ENCODE measurements at regions not wholly inside any gene's neighbourhood (a gene's known extent, or its start where the extent isn't known, plus 50 kb on each side); places are given as distances from the start of the nearest gene placed in this dataset.

GRCh38 chr1:98468111-98468717 lies 193.3 kb upstream of the SNX7 start:
- intact Hi-C loops (cut with micrococcal nuclease): loop anchor here in 1 of 2 donors (5.0 kb wide), 1 partner anchor 416 kb away; no protein-coding TSS in a partner anchor
- no peaks in the 10 kb centered on the region for H3K9me3 ChIP-seq (ENCODE audit: control insufficient read depth in 2 of 3, low read length in 3 of 3)
- ATAC-seq (no peak), DNase-seq (no peak)
- Mint-ChIP-seq H3K27me3 (peaks cover 0 to 6% (median 0%) of the 10 kb centered on the region in 5 donors), H3K4me3 (no peak overlapping the region), H3K27ac (no peak overlapping the region), H3K9me3 (peaks cover 0 to 1% (median 0%) of the 10 kb centered on the region in 11 donors), H3K36me3 (no peaks in the 10 kb centered on the region), H3K4me1 (peaks cover 0 to 2% (median 0%) of the 10 kb centered on the region in 7 donors)
- H3K4me1 ChIP-seq (ENCODE audit: control insufficient read depth in 2 of 2, insufficient read depth in 2 of 2, low read length in 2 of 2): no peaks in the 10 kb centered on the region
- POLR2A ChIA-PET: no interaction called here
- no peak overlapping the region for H3K27ac ChIP-seq (ENCODE audit: low read depth, low read length)
- CTCF ChIA-PET: no interaction called here
- no peaks in the 10 kb centered on the region for H3K27me3 ChIP-seq (ENCODE audit: control insufficient read depth in 2 of 2, insufficient read depth in 2 of 2, low read length in 2 of 2)
- no peak overlapping the region for H3K4me3 ChIP-seq (ENCODE audit: low read length)
- no peaks in the 10 kb centered on the region for H3K36me3 ChIP-seq (ENCODE audit: control insufficient read depth in 2 of 3, insufficient read depth in 3 of 3, low read length in 3 of 3)

DNA sequence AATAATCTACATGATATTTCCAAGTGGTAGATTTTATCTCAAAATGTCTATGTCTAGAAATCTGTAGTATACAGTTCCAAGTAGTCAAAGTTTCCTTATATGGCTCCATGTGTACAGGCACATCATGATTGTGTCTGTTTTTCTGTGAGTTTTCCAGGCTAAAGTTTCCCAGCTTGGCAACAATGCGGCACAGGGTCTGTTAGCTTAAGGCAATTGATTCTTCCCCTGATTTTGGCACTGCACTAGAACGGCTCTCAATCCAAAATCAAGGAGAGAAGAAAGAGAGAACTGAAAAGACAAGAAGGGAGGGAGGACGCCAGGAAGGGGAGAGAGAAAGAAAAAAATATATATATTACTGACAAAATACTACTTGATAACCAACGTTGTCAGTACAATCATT lies 193.9 kb upstream of the SNX7 start:
- intact Hi-C loops (cut with micrococcal nuclease): loop anchor here in 1 of 2 donors (5.0 kb wide), 1 partner anchor 415 kb away; no protein-coding TSS in a partner anchor
- Histone ChIP-seq H3K27me3 (ENCODE audit: control insufficient read depth in 2 of 2, insufficient read depth in 2 of 2, low read length in 2 of 2) (no peaks in the 10 kb centered on the region), H3K4me3 (ENCODE audit: low read length) (no peak overlapping the region), H3K36me3 (ENCODE audit: control insufficient read depth in 2 of 3, insufficient read depth in 3 of 3, low read length in 3 of 3) (no peaks in the 10 kb centered on the region), H3K27ac (ENCODE audit: low read depth, low read length) (no peak overlapping the region), H3K4me1 (ENCODE audit: control insufficient read depth in 2 of 2, insufficient read depth in 2 of 2, low read length in 2 of 2) (no peaks in the 10 kb centered on the region), H3K9me3 (ENCODE audit: control insufficient read depth in 2 of 3, low read length in 3 of 3) (no peaks in the 10 kb centered on the region)
- CTCF ChIA-PET: no interaction called here
- no peaks in the 10 kb centered on the region for H3K36me3 Mint-ChIP-seq
- POLR2A ChIA-PET: no interaction called here
- DNase-seq (no peak), ATAC-seq (no peak)
- H3K9me3 Mint-ChIP-seq: peaks cover 0 to 1% (median 0%) of the 10 kb centered on the region in 11 donors
- H3K4me3 Mint-ChIP-seq: no peak overlapping the region
- H3K27me3 Mint-ChIP-seq: peaks cover 0 to 6% (median 0%) of the 10 kb centered on the region in 5 donors
- H3K27ac Mint-ChIP-seq: no peak overlapping the region
- peaks cover 0 to 2% (median 0%) of the 10 kb centered on the region in 7 donors for H3K4me1 Mint-ChIP-seq

DNA sequence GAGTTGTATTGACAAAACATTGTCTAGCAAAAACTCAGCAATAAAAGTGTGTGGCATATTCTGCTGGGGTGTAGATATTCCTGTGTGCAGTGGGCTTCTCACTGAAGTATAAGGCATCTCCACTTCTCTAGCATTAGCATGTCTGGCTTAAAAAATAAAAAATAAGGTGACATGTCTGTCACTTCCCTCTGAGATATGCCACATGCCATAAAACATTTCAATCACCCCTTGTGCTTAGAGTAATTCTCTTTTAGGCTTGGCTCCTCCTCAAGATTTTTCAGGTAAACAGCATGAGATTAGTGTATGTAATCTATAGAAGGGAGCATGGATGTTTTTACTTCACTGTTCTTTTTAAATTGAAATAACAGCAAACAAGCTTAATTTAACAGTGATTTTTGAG lies 194.4 kb upstream of the SNX7 start:
- H3K4me3 ChIP-seq (ENCODE audit: low read length): no peak overlapping the region
- POLR2A ChIA-PET: no interaction called here
- ATAC-seq (no peak), DNase-seq (no peak)
- no peaks in the 10 kb centered on the region for H3K9me3 ChIP-seq (ENCODE audit: control insufficient read depth in 2 of 3, low read length in 3 of 3)
- no peaks in the 10 kb centered on the region for H3K4me1 ChIP-seq (ENCODE audit: control insufficient read depth in 2 of 2, insufficient read depth in 2 of 2, low read length in 2 of 2)
- Mint-ChIP-seq H3K9me3 (peaks cover 0 to 1% (median 0%) of the 10 kb centered on the region in 11 donors), H3K4me1 (peaks cover 0 to 2% (median 0%) of the 10 kb centered on the region in 7 donors), H3K27me3 (peaks cover 0 to 6% (median 0%) of the 10 kb centered on the region in 5 donors), H3K27ac (no peak overlapping the region), H3K36me3 (no peaks in the 10 kb centered on the region), H3K4me3 (no peak overlapping the region)
- H3K36me3 ChIP-seq (ENCODE audit: control insufficient read depth in 2 of 3, insufficient read depth in 3 of 3, low read length in 3 of 3): no peaks in the 10 kb centered on the region
- intact Hi-C loops (cut with micrococcal nuclease): loop anchor here in 1 of 2 donors (5.0 kb wide), 1 partner anchor 415 kb away; no protein-coding TSS in a partner anchor
- H3K27ac ChIP-seq (ENCODE audit: low read depth, low read length): no peak overlapping the region
- CTCF ChIA-PET: no interaction called here
- no peaks in the 10 kb centered on the region for H3K27me3 ChIP-seq (ENCODE audit: control insufficient read depth in 2 of 2, insufficient read depth in 2 of 2, low read length in 2 of 2)

GRCh38 chr1:98461873-98462385 lies 199.6 kb upstream of the SNX7 start:
- ChIA-PET POLR2A (no interaction called here), CTCF (no interaction called here)
- intact Hi-C loops (cut with micrococcal nuclease): no loop called here
- Mint-ChIP-seq H3K27me3 (peaks cover 0 to 11% (median 0%) of the 10 kb centered on the region in 5 donors), H3K27ac (no peak overlapping the region), H3K9me3 (peaks cover 0 to 6% (median 0%) of the 10 kb centered on the region in 11 donors), H3K36me3 (no peaks in the 10 kb centered on the region), H3K4me1 (no peaks in the 10 kb centered on the region), H3K4me3 (no peak overlapping the region)
- no peaks in the 10 kb centered on the region for H3K36me3 ChIP-seq (ENCODE audit: control insufficient read depth in 2 of 3, insufficient read depth in 3 of 3, low read length in 3 of 3)
- H3K4me1 ChIP-seq (ENCODE audit: control insufficient read depth in 2 of 2, insufficient read depth in 2 of 2, low read length in 2 of 2): no peaks in the 10 kb centered on the region
- no peak overlapping the region for H3K4me3 ChIP-seq (ENCODE audit: low read length)
- no peaks in the 10 kb centered on the region for H3K9me3 ChIP-seq (ENCODE audit: control insufficient read depth in 2 of 3, low read length in 3 of 3)
- no peak overlapping the region for H3K27ac ChIP-seq (ENCODE audit: low read depth, low read length)
- no peaks in the 10 kb centered on the region for H3K27me3 ChIP-seq (ENCODE audit: control insufficient read depth in 2 of 2, insufficient read depth in 2 of 2, low read length in 2 of 2)
- no peak for ATAC-seq
- no peak for DNase-seq

DNA sequence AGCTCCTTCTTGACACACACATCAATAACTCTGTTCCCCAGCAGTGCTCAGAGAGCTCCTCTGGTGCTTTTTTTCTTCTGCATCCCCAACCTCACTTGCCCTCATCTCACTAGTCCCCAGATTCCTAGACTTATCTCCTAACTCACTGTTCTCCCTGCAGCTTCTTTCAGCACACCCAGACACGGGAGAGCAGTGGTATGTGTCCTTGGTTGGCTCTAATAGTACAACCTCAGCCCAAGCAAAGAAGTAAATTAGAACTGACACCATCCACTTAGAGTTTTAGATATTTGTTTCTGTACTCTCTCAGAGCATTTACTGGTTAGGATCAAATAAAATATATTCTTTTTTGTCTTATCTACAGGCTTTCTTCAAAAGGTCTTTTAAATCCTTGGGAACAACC lies 201.4 kb upstream of the SNX7 start:
- Histone ChIP-seq H3K27ac (ENCODE audit: low read depth, low read length) (no peak overlapping the region), H3K27me3 (ENCODE audit: control insufficient read depth in 2 of 2, insufficient read depth in 2 of 2, low read length in 2 of 2) (no peaks in the 10 kb centered on the region), H3K9me3 (ENCODE audit: control insufficient read depth in 2 of 3, low read length in 3 of 3) (no peaks in the 10 kb centered on the region), H3K4me3 (ENCODE audit: low read length) (no peak overlapping the region), H3K4me1 (ENCODE audit: control insufficient read depth in 2 of 2, insufficient read depth in 2 of 2, low read length in 2 of 2) (no peaks in the 10 kb centered on the region), H3K36me3 (ENCODE audit: control insufficient read depth in 2 of 3, insufficient read depth in 3 of 3, low read length in 3 of 3) (no peaks in the 10 kb centered on the region)
- Mint-ChIP-seq H3K4me1 (no peaks in the 10 kb centered on the region), H3K9me3 (peaks cover 0 to 9% (median 0%) of the 10 kb centered on the region in 11 donors), H3K27ac (no peak overlapping the region), H3K27me3 (peaks cover 0 to 12% (median 0%) of the 10 kb centered on the region in 5 donors), H3K36me3 (no peaks in the 10 kb centered on the region), H3K4me3 (no peak overlapping the region)
- no peak for DNase-seq
- ChIA-PET POLR2A (no interaction called here), CTCF (no interaction called here)
- intact Hi-C loops (cut with micrococcal nuclease): no loop called here
- ATAC-seq: no peak

DNA sequence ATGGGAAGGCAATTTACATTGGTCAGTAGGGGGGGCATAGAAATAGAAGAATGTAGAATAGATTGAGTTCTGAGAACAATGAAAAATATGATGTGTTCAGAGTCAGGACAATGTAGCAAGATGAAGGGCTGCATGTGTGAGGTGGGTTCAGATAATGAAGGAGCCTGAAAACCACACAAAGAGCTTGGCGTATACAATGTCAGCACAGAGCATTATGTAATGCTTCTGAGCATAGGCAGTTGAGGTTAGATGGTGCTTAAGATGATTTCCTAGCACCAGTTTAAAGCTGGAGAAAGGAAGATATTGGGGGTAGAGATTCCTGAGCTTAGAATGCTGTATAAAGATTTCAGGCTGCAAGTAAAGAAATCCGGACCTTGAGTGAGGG lies 202.0 kb upstream of the SNX7 start:
- ATAC-seq (no peak), DNase-seq (no peak)
- Histone ChIP-seq H3K4me3 (ENCODE audit: low read length) (no peak overlapping the region), H3K27ac (ENCODE audit: low read depth, low read length) (no peak overlapping the region), H3K4me1 (ENCODE audit: control insufficient read depth in 2 of 2, insufficient read depth in 2 of 2, low read length in 2 of 2) (no peaks in the 10 kb centered on the region), H3K9me3 (ENCODE audit: control insufficient read depth in 2 of 3, low read length in 3 of 3) (no peaks in the 10 kb centered on the region), H3K27me3 (ENCODE audit: control insufficient read depth in 2 of 2, insufficient read depth in 2 of 2, low read length in 2 of 2) (no peaks in the 10 kb centered on the region), H3K36me3 (ENCODE audit: control insufficient read depth in 2 of 3, insufficient read depth in 3 of 3, low read length in 3 of 3) (no peaks in the 10 kb centered on the region)
- no peaks in the 10 kb centered on the region for H3K36me3 Mint-ChIP-seq
- ChIA-PET POLR2A (no interaction called here), CTCF (no interaction called here)
- H3K4me3 Mint-ChIP-seq: no peak overlapping the region
- intact Hi-C loops (cut with micrococcal nuclease): no loop called here
- no peaks in the 10 kb centered on the region for H3K4me1 Mint-ChIP-seq
- H3K27ac Mint-ChIP-seq: no peak overlapping the region
- H3K27me3 Mint-ChIP-seq: peaks cover 0 to 11% (median 0%) of the 10 kb centered on the region in 5 donors
- peaks cover 0 to 9% (median 0%) of the 10 kb centered on the region in 11 donors for H3K9me3 Mint-ChIP-seq

All from naive thymus-derived CD4-positive, alpha-beta T cell (primary cell).